NT2/D1 (cell line): ENCODE measurements at regions not wholly inside any gene's neighbourhood (a gene's known extent, or its start where the extent isn't known, plus 50 kb on each side); places are given as distances from the start of the nearest gene placed in this dataset.

Experiments
- SUZ12 ChIP-seq: IDR thresholded peaks from 2 replicates; pipeline ENCODE4 v1.6.1; 2011; ENCODE audit not compliant: insufficient read length, insufficient read depth; ENCODE audit errors: extremely low read depth
- YY1 ChIP-seq: IDR thresholded peaks from 2 replicates; pipeline ENCODE4 v1.6.1; 2011; ENCODE audit not compliant: insufficient read length, insufficient read depth
- ZNF274 ChIP-seq: IDR thresholded peaks from 2 replicates; pipeline ENCODE4 v1.6.1; 2011; ENCODE audit warnings: mild to moderate bottlenecking, low read depth, low read length

GRCh38 chr5:30347858-30348257 is 845.6 kb upstream of the CDH6 start:
- TF ChIP-seq ZNF274, result no peak
- no peak for TF ChIP-seq YY1
- no peak for TF ChIP-seq SUZ12
